OCI-LY3 (cell line): ENCODE measurements at regions not wholly inside any gene's neighbourhood (a gene's known extent, or its start where the extent isn't known, plus 50 kb on each side); places are given as distances from the start of the nearest gene placed in this dataset.

ENCODE experiments used
- H2AFZ ChIP-seq: fragments of 200-600, 300-600 bp; shearing (Covaris generic); 2 replicates; pipeline ENCODE4 v1.6.0; 2014; ENCODE audit warnings: antibody characterized with exemption, low read depth, low read length
- H3K27ac ChIP-seq: fragments of 200-600, 300-600 bp; sonication (generic); 2 replicates; pipeline ENCODE4 v1.5.1; 2014; ENCODE audit warnings: mild to moderate bottlenecking, low read length, moderate library complexity, mixed read lengths
- H3K27me3 ChIP-seq: fragments of 200-600, 300-600 bp; sonication (generic); 2 replicates; pipeline ENCODE4 v1.6.1; 2014; ENCODE audit warnings: low read depth, low read length, mixed read lengths
- H3K36me3 ChIP-seq: fragments of 200-600, 300-600 bp; sonication (generic); replicated peaks from 2 replicates; pipeline ENCODE3; 2014; ENCODE audit warnings: low read depth, low read length, mixed read lengths
- H3K4me1 ChIP-seq: fragments of 300-600, 200-600 bp; sonication (generic); 2 replicates; pipeline ENCODE4 v1.6.1; 2014; ENCODE audit warnings: low read length, mixed read lengths
- H3K4me2 ChIP-seq: fragments of 200-600, 300-600 bp; sonication (generic); 2 replicates; pipeline ENCODE4 v1.6.1; 2014; ENCODE audit warnings: low read length, mixed read lengths
- H3K4me3 ChIP-seq: fragments of 300-600, 200-600 bp; sonication (generic); 2 replicates; pipeline ENCODE4 v1.5.1; 2014; ENCODE audit warnings: antibody characterized with exemption, mild to moderate bottlenecking, low read length, moderate library complexity
- H3K79me2 ChIP-seq: fragments of 300-600, 200-600 bp; shearing (Covaris generic); 2 replicates; pipeline ENCODE4 v1.6.1; 2014; ENCODE audit warnings: mild to moderate bottlenecking, low read length, mixed read lengths
- H3K9ac ChIP-seq: fragments of 300-600, 200-600 bp; shearing (Covaris generic); 2 replicates; pipeline ENCODE4 v1.6.0; 2014; ENCODE audit warnings: mild to moderate bottlenecking, low read length, moderate library complexity
- H3K9me3 ChIP-seq: fragments of 200-600, 300-600 bp; shearing (Covaris generic); 2 replicates; pipeline ENCODE4 v1.6.1; 2014; ENCODE audit warnings: low read length, mixed read lengths; ENCODE audit not compliant: insufficient read depth
- H4K20me1 ChIP-seq: fragments of 200-600, 300-600 bp; sonication (generic); 2 replicates; pipeline ENCODE4 v1.6.1; 2016; ENCODE audit warnings: low read length, mixed read lengths; ENCODE audit not compliant: insufficient read depth
- CTCF ChIP-seq: fragments of 200-600, 300-600 bp; sonication (generic); IDR thresholded peaks from 2 replicates; pipeline ENCODE4 v1.5.1; 2014; ENCODE audit warnings: antibody characterized with exemption, low read length, low read depth
- EZH2phosphoT487 ChIP-seq: fragments of 200-600 bp; shearing (Covaris generic); IDR thresholded peaks from 2 replicates; pipeline ENCODE4 v1.6.1; 2018; ENCODE audit warnings: antibody characterized with exemption, mixed run types, low read depth

GRCh38 chr18:42290318-42291307 lies 335.6 kb downstream of the PIK3C3 start:
- Histone ChIP-seq H3K27ac (no peak overlapping the region), H3K9ac (no peak overlapping the region), H3K79me2 (no peaks in the 10 kb centered on the region), H3K36me3 (peaks cover 4% of the 10 kb centered on the region), H3K27me3 (no peaks in the 10 kb centered on the region), H2AFZ (no peak overlapping the region), H3K4me2 (no peak overlapping the region), H3K4me1 (peaks cover 15% of the 10 kb centered on the region), H4K20me1 (no peaks in the 10 kb centered on the region), H3K9me3 (no peaks in the 10 kb centered on the region), H3K4me3 (no peak overlapping the region)
- no peak for TF ChIP-seq EZH2phosphoT487
- TF ChIP-seq CTCF = no peak

- peaks cover 18% of the 10 kb centered on the region for H3K4me1 ChIP-seq
- no peak overlapping the region for H2AFZ ChIP-seq
- H3K4me3 ChIP-seq = no peak overlapping the region
- TF ChIP-seq CTCF (no peak), EZH2phosphoT487 (no peak)
- H3K79me2 ChIP-seq = no peaks in the 10 kb centered on the region
- H3K27me3 ChIP-seq = peaks cover 5% of the 10 kb centered on the region; the same call in 1 of the 2 replicates
- no peaks in the 10 kb centered on the region for H4K20me1 ChIP-seq
- peaks cover 4% of the 10 kb centered on the region for H3K36me3 ChIP-seq
- no peak overlapping the region for H3K9ac ChIP-seq
- no peak overlapping the region for H3K27ac ChIP-seq
- H3K4me2 ChIP-seq = no peak overlapping the region
- H3K9me3 ChIP-seq = no peaks in the 10 kb centered on the region
Observed at GRCh38 chr18:42292654-42293053, 337.6 kb downstream of the PIK3C3 start.

GRCh38 chr18:42296192-42296591 lies 341.2 kb downstream of the PIK3C3 start:
- Histone ChIP-seq H3K36me3 (peaks cover 4% of the 10 kb centered on the region), H3K4me2 (no peak overlapping the region), H4K20me1 (no peaks in the 10 kb centered on the region), H2AFZ (no peak overlapping the region), H3K4me1 (peaks cover 25% of the 10 kb centered on the region), H3K79me2 (no peaks in the 10 kb centered on the region), H3K27ac (no peak overlapping the region), H3K9ac (no peak overlapping the region), H3K4me3 (no peak overlapping the region), H3K9me3 (no peaks in the 10 kb centered on the region), H3K27me3 (peaks cover 5% of the 10 kb centered on the region; the same call in 1 of the 2 replicates)
- TF ChIP-seq EZH2phosphoT487 (no peak), CTCF (no peak)

- TF ChIP-seq EZH2phosphoT487 (no peak), CTCF (no peak)
- H3K36me3 ChIP-seq = peaks cover 4% of the 10 kb centered on the region
- no peak overlapping the region for H2AFZ ChIP-seq
- H3K9ac ChIP-seq = no peak overlapping the region
- H3K4me2 ChIP-seq = no peak overlapping the region
- H3K9me3 ChIP-seq = no peaks in the 10 kb centered on the region
- no peaks in the 10 kb centered on the region for H4K20me1 ChIP-seq
- peaks cover 25% of the 10 kb centered on the region for H3K4me1 ChIP-seq
- no peak overlapping the region for H3K27ac ChIP-seq
- H3K27me3 ChIP-seq = peaks cover 5% of the 10 kb centered on the region; the same call in 1 of the 2 replicates
- no peaks in the 10 kb centered on the region for H3K79me2 ChIP-seq
- H3K4me3 ChIP-seq = no peak overlapping the region
Observed at GRCh38 chr18:42296723-42297122, 341.7 kb downstream of the PIK3C3 start.
